ENCODE measurements at regions not wholly inside any gene's neighbourhood (a gene's known extent, or its start where the extent isn't known, plus 50 kb on each side); places are given as distances from the start of the nearest gene placed in this dataset.
"Not testable (repeated sequence)": the region's sequence is repeated elsewhere in the genome, so short reads cannot be mapped to it uniquely, and the experiment has no call there.

DNA sequence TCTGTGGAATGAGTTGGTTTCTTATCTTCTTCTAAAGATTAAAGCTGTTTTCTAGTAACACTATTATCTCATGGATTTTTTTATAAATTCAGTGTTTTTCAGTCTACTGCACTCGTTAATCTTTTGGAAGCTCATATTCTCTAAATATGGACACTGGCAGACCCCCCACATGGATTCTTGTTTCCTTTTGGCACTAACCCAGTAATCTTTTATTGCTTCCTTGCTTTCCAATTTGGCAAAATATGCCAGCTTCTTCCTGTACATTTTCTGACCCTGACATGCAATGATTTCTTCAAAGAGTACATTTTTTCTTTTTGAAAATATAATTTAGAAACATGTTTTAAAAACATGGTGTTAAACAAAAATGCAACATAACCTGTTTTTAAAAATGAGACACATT lies 474.2 kb upstream of the FTMT start:
- no peak for DNase-seq

DNA sequence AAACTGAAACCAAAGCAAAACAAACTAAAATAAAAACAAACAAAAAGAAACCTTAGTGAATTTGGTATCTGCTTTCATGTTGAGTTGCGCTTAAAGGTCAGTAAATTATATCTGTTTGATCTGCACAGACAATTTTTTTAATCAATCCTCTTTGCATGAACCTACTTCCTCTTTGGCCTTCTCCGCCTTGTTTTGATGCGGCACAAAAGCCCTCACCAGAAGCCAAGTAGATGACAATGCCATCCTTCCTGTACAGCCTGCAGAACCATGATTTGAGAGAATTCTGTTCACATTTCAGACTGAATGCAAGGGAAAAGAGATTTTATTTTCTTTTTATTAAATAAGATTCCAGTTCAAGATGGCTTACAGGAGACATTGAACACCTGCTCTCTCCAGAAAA lies 473.6 kb upstream of the FTMT start:
- no peak for DNase-seq

DNA sequence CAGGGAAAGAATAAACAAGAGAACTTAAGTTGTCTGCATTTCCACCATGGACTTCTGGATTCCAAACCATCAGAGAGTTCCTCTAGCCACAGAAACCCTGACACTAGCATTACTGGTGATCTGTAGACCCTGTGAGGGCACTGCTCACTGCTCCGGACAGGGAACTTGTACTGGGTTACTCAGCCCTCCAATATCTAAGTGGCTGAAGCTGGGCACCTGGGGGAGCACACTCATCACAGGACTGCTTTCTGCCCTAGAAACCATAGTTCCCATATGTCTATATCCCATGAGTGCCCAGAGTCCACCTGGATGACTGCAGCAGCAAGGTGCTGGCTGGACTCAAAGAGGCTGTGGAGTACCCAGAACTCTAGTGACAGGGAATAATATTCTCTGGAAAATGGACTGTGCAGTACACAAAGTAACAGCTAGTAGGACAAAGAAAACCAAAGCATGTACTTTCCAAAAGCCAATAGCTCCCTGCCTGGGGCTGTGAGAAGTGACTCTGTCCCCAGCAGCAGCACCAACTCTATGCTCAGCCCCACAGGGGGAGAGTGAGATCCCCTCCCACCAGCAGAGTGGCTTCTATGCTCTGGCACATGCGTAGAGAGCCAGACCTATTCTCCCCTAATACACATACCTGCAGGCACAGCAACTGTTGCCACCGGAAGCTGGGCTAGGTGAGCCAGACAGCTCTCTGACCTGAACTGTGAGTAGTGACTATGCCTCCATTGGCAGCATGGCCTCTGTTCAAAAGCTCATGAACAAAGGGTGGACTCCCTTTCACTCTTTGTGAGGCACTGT lies 472.9 kb upstream of the FTMT start:
- no peak for DNase-seq

DNA sequence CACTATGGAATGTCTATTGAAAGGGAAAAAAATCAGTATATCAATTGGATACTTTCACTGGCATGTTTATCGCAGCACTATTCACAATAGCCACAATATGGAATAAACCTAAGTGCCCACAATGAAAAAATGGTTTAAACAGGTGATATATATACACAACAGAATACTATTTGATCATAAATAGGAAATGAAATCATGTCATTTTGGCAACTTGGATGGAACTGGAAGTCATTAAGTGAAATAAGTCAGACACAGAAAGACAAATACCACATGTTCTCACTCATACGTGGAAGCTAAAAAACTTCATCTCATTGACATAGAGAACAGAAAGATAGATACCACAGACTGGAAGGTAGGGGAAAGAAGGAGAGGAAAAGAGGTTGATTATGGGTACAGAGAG lies 471.6 kb upstream of the FTMT start:
- no peak for DNase-seq

DNA sequence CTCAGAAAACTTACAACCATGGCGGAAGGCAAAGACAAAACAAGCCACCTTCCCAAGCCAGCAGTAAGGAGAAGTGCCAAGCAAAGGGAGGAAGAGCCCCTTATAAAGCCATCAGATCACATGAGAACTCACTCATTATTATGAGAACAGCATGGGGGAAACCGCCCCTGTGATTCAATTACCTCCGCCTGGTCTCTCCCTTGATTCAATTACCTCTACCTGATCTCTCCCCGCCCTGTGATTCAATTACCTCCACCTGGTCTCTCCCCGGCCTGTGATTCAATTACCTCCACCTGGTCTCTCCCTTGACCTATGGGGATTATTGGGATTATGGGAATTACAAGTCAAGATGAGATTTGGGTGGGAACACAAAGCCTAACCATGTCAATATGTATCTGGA lies 467.3 kb upstream of the FTMT start:
- DNase-seq = no peak

DNA sequence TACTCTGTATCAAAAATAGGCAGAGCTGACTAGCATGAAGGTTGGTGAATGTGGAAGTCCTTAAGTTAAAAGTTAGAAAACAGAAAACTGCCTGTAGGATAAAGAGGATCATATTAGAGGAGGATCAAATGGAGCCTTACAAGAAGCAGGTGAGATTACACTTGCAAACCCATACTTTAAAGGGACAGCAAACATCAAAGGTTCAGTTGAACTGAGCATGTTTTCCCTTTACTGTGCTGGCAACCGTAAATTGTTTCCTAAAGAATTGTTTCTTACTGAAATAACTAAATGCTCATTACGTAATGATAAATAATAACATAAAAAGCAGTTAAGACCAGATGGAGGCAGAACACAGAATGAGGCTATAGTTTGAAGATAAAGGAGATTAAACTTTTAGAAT lies 465.3 kb upstream of the FTMT start:
- DNase-seq = no peak

DNA sequence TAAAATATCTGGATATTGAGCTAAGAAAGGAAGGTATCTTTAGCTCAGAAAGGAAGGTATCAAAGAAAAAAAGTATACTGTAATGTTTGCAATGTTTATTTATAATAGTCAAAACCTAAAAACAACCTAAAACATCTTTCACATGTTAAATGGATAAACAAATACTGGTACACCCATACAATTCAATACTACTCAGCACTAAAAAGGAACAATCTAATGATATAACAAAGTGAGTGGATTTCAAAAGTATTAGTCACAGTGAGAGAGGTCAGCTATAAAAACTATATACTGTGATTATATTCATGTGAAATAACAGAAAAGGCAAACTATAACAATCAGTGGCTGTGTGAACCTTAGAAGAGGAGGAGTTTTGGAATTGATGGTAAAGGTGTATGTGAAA lies 455.0 kb upstream of the FTMT start:
- DNase-seq = no peak

DNA sequence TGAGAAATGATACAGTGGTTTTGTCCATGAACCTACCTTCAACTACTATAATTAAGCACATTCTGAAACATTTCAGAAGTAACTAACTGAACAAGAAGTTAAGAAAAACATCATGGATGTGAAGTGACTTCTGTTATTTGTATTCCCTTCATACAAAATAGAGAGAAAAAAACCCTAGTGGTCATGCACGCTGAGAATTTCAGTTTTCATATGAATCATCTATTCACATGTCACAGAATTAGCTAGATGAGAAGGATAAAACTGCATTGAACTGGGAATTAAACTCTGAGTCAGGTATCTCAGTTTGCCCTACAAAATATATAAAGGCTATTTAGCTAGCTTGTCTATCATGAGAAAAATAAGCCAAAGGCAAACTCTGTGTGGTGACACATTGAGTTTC lies 451.8 kb upstream of the FTMT start:
- DNase-seq = no peak

DNA sequence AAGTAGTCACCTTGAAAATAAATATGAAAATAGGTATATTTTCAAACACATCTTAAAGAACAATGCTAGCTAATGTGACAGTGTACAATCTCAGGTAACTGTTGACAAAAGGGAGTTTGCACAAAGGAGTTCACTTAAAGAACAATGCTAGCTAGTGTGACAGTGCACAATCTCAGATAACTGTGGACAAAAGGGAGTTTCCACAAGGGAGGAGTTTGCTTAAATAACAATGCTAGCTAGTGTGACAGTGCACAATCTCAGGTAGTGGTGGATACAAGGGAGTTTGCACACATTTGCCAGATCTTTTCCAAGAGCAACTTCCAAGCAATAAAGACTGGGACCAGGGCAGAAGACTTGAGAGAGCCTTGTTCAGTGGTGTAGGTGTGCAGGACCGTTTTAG lies 442.9 kb upstream of the FTMT start:
- DNase-seq = no peak

DNA sequence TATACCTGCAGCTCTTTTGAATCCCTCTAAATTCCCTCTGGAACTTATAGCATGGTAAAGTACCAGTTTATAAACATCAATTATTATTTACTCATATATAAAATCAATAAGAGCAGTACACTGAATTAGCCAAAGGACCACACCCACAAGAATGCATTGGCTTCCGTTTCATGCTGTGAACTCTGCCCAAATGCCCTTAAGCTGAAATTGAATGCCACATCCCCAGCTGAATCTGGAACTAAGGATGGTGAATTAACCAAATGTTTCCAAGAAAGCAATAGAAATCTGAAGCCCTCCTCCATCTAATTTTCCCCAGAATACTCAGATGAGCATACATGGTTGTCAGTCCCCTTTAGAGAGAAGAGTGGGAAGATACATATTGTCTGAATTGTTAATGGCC lies 436.4 kb upstream of the FTMT start:
- DNase-seq = no peak

DNA sequence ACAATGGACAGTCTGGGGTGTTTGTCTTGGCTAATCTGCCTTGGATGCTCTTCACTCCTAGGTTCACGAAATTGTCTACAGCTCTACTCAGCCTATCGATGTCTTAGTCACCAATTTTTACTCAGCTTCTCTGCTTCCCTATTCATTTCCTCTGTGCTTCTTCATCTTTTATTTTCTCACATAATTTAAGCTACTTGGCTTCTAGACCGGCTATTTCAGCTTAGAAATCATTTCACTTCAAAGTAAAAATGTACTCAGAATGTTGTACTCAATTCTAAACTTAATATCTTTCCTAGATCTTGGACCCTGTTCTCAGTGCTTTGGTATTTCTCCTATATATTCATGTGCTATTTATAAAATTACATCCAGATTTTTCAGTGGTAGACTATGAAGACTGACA lies 430.0 kb upstream of the FTMT start:
- no peak for DNase-seq

DNA sequence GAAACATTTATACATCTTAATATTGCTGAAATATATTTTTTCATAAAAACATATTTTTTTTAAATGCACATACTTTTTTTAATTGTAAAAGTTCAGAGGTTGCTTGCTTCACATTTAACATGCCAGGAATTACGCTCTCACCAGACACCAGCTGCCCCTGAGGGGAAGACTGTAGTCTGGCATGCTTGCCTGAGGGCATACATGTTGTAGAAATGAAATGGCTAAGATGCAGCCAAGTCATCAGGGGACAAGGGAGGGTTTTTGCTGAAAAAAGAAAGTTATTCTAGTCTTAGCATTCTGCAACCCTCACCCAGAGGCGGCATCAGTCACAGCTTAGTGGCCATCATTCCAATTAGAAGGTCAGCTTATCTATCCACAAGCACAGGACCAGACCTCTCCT lies 426.7 kb upstream of the FTMT start:
- DNase-seq = no peak

DNA sequence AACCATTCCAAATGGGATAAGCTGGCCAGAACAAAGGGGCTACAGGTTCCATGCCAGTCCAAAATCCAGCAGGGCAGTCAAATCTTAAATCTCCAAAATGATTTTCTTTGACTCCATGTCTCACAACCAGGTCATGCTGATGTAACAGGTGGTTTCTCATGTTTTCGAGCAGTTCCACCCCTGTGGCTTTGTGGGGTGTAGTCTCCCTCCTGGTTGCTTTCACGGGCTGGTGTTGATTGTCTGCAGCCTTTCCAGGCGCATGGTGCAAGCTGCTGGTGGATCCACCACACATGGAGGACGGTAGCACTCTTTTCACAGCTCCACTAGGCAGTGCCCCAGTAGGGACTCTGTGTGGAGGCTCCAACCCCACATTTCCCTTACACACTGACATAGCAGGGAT lies 425.5 kb upstream of the FTMT start:
- DNase-seq = no peak

DNA sequence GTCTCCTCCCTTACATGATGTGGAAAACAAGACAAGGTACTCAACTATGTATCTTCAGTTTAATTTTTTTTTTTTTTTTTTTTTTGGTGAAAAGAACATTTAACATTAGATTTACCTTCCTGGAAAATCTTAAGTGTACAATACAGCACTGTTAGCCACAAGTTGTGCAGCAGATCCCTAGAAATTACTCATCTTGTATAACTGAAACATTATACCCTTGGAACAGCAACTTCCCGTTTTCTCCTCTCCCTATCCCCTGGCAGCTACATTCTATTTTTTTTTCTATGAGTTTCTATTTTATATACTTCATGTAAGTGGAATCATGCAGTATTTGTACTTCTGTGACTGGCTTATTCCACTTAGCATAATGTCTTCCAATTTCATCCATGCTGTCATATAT lies 421.9 kb upstream of the FTMT start:
- no peak for DNase-seq

DNA sequence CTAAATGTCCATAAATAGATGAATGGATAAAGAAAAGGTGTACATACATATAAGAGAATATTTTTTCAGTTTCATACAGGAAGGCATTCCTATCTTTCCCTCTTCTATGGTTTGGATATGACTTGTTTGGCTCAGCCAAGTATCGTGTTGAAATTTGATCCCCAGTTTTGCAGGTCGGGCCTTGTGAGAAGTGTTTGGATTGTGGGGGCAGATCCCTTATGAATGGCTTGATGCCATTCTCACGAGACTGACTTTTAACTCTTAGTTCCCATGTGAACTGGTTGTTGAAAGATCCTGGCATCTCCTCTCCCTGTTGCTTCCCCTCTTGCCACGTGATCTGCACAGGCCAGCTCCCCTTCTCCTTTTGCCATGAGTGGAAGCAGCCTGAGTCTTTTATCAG lies 421.1 kb upstream of the FTMT start:
- no peak for DNase-seq

DNA sequence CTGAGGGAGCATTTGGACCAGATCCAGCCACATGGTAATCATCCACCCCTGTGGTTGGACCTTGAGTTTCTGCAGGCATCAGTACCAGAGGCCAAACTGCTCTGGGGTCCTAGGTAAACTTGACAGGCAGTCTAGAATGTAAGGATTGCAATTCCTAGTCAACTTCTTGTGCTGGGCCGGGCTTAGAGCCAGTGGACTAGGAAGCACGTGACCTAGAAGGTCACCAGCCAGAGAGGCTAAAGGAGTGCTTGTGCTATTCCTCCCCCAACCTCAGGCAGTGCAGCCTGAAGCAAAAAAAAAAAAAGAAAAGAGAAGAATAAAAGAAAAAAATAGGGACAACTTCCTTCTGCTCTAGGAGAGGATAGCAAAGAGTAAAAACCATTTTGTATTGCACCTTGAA lies 406.2 kb upstream of the FTMT start:
- DNase-seq = no peak

DNA sequence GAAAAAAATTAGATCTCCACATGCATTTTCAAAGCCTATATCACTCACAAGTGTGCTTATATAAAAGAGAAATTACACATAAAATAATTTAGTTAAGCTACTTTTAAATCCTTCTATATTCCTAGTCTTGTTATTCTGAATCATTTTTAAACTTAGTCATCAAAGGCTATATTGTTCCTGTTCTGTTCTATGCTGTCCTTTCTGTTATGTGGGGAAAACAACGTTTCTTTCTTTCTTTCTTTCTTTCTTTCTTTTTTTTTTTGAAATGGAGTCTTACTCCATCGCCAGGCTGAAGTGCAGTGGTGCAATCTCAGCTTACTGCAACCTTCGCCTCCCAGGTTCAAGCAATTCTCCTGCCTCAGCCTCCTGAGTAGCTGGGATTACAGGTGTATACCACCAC lies 389.2 kb upstream of the FTMT start:
- no peak for DNase-seq

DNA sequence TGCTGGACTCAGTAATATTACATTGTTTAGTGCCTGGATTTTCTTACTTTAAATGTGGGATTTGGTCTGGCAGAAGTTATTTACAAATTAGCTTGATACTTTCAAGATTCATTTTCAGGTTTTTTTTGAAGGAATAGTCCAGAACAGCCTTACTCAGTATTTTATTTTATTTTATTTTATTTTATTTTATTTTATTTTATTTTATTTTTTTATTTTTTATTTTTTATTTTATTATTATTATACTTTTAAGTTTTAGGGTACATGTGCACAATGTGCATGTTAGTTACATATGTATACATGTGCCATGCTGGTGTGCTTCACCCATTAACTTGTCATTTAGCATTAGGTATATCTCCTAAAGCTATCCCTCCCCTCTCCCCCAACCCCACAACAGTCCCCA lies 380.5 kb upstream of the FTMT start:
- not testable (repeated sequence) for DNase-seq

DNA sequence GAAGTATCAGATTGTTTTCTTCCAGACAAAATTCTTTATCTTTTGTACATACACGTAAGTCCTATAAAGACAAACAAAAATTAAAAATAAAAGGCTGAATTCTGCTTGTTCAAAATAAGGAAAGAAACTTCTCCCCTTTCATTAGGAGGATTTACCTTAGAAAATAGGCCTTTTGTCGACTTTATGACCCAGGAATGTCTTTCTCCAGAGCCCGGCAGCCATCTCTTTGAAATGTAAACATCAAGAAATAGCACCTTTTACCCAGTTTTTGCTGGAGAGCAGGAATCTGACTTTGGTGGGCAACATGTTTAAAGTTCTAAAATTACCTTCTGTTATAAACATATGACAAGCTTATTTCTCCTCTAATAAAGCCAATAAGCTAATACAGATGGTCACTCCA lies 373.0 kb upstream of the FTMT start:
- no peak for DNase-seq

DNA sequence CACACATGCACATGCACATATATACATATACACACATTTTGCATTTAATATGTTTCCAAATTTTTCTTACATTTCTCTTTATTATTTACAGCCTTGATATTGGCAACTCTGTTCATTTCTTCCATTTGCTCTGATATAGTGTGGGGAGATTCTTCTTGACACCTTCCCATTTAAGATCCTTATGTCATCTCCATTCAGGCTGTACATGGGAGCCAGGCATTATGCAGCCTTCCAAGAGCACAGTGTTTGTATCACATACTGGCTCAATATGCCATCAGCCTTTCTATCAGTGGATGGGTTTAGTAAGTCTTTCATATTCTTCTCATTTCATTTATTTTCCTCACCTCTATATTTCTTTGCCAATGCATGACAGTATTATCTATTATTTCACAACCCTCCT lies 372.3 kb upstream of the FTMT start:
- DNase-seq = no peak

DNA sequence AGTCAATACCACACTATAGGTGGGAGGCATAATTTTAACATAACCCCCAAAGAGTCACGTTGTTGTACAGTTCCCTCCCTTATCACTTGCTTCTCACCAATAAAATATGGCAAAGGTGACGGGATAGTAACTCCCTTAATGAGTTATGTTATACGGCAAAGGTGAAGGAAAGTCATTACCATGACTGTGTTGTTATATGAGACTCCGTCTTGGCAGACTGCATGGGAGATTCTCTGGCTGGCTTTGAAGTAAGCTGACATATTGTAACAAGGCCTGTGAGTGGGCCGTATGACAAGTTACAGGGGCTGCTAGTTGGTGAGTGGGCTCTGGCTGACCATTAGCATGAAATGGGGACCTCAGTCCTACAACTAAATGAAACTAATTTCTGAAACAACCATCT lies 366.4 kb upstream of the FTMT start:
- no peak for DNase-seq

DNA sequence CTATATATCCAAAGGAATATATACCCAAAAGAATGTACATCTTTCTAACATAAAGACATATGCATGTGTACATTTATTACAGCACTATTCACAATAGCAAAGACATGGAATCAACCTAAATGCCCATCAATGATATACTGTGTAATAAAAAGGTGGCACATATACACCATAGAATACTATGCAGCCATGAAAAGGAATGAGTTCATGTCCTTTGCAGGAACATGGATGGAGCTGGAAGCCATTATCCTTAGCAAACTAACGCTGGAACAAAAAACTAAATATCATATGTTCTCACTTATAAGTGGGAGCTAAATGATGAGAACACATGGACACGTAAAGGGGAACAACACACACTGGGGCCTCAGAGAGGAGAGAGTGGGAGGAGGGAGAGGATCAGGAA lies 365.7 kb upstream of the FTMT start:
- not testable (repeated sequence) for DNase-seq

DNA sequence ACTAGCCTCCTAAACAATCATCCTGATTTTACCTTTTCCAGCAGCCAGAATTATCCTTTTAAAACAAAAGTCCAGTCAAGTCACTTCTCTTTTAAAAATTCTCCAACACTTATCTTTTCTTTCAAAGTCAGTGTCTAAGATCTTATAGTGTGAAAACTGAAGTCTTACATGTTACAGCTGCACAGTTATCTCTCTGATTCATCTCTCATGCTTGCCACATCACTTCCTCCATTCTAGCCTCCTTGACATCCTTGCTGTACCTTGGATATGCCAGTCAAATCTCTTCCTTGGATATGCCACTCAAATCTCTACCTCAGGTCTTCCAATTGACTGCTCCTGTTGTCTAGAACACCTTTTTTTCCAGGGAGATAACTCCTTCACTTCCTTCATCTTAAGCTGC lies 361.7 kb upstream of the FTMT start:
- DNase-seq = no peak

DNA sequence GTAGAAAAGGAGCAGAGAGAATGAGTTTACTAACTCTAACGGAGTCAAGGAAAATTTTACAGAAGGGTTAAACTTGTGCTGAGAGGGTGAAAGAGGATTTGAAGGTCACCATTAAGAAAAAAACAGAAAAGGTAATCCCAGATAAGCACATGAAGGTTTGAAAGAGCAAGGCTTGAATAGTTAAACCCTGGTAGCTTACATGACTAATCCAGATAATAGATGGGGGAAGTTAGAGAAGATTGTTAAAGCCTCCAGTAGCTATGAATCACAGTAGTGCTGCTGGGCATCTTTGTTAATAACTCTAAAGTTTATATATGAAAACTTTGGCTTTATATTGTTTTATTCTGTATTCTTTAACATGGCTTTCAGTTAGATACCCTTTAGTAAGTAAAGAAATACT lies 354.5 kb upstream of the FTMT start:
- DNase-seq = no peak

DNA sequence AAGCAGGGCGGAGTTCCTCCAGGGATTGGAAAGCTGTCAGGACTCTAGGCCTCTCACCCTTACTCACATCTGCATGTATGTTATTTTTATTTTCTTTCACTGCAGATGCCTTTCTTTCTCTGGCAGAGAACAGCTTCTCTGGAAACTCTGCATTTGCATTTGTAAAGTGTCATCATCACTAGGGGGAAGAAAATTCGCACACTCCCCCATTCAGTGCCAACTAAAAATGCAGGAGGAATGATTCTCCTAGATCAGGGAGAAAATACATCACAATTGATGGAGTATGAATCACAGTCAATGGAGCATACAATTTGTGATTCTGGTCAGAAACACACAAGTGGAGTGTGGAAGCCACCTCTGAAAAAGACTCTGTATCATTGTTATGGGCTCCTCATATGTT lies 351.4 kb upstream of the FTMT start:
- DNase-seq = no peak
